A549 (cell line): ENCODE measurements at regions not wholly inside any gene's neighbourhood (a gene's known extent, or its start where the extent isn't known, plus 50 kb on each side); places are given as distances from the start of the nearest gene placed in this dataset.
A peak's percentile ranks its signal among the peaks of the same experiment; 100 is the strongest.

ENCODE experiments used
- ATAC-seq, 2 experiments: fragments of 200-7000 bp in 1 of 2; fragments of >200 bp in 1 of 2; cut with Nextera tagmentation in 1 of 2; cut with Tn5 transposase in 1 of 2; 3 replicates each; pipeline versions ENCODE4 v1.8.0 to v1.9.1; 2018 to 2020; ENCODE audit warnings: mild to moderate bottlenecking in 1 of 2, moderate library complexity in 1 of 2
- CTCF ChIA-PET: fragments of 300-600 bp; sonication (Branson Sonifier 250); formaldehyde crosslinking; extraction: SDS; loops from one replicate; lab custom pipeline; 2021; ENCODE audit warnings: antibody characterized with exemption, inconsistent platforms; lab: Yijun Ruan, JAX
- POLR2A ChIA-PET: fragments of 350-600 bp; formaldehyde crosslinking; extraction: SDS; loops from one replicate; lab custom pipeline; 2021; ENCODE audit warnings: antibody characterized with exemption, inconsistent platforms; lab: Yijun Ruan, JAX
- DNase-seq, 2 experiments: peaks; one replicate each; pipeline versions ENCODE4 v3.0.0 to v3.0.0-alpha.2; 2011 to 2016; ENCODE audit warnings: low read depth in 1 of 2, low spot score in 1 of 2
- FAIRE-seq: peaks from 2 replicates; lab custom pipeline; 2011; peaks lifted over from hg19 to GRCh38; lab: Jason Lieb, UNC
- H3K27ac ChIP-seq, 2 experiments: fragments of >200 bp; sonication (Bioruptor Twin); formaldehyde crosslinking; 3 replicates each; pipeline ENCODE4 v1.5.1; 2016 to 2017
- H3K4me1 ChIP-seq: fragments of >200 bp; sonication (Bioruptor Twin); formaldehyde crosslinking; 3 replicates; pipeline ENCODE4 v1.6.1; 2016
- H3K4me2 ChIP-seq: fragments of >200 bp; sonication (Bioruptor Twin); formaldehyde crosslinking; 3 replicates; pipeline ENCODE4 v1.6.1; 2016
- H3K4me3 ChIP-seq: fragments of >200 bp; sonication (Bioruptor Twin); formaldehyde crosslinking; 3 replicates; pipeline ENCODE4 v1.5.1; 2016
- H3K9me3 ChIP-seq: fragments of >200 bp; sonication (Bioruptor Twin); formaldehyde crosslinking; 3 replicates; pipeline ENCODE4 v1.6.1; 2016
- CBX2 ChIP-seq: fragments of 200-600 bp; sonication (generic); IDR thresholded peaks from 2 replicates; pipeline ENCODE4 v1.6.1; 2016; ENCODE audit warnings: low read depth, mild to moderate bottlenecking, borderline replicate concordance
- CEBPB ChIP-seq, 2 experiments: fragments of >200 bp in 1 of 2; sonication (Bioruptor Twin) in 1 of 2; formaldehyde crosslinking in 1 of 2; IDR thresholded peaks; 2 replicates each; pipeline ENCODE4 v1.6.1; 2012 to 2016
- CHD4 ChIP-seq: fragments of 200-600 bp; sonication (generic); IDR thresholded peaks from 2 replicates; pipeline ENCODE4 v1.6.1; 2016; ENCODE audit warnings: antibody characterized with exemption, mild to moderate bottlenecking, borderline replicate concordance
- FOSL2 ChIP-seq, 2 experiments: fragments of 450-650 bp in 1 of 2; fragments of >200 bp in 1 of 2; sonication (Bioruptor Twin) in 1 of 2; formaldehyde crosslinking; IDR thresholded peaks; 2 replicates each; pipeline versions ENCODE4 v1.5.0 to v1.6.1; 2016 to 2020; ENCODE audit warnings: mild to moderate bottlenecking in 1 of 2, moderate library complexity in 1 of 2
- FOXS1 ChIP-seq: fragments of 250-450 bp; sonication (Bioruptor Pico); IDR thresholded peaks from 2 replicates; pipeline ENCODE4 v1.5.0; 2020; ENCODE audit warnings: mild to moderate bottlenecking, moderate library complexity
- GATA3 ChIP-seq: IDR thresholded peaks from 2 replicates; pipeline ENCODE4 v1.6.1; 2012; ENCODE audit warnings: borderline replicate concordance
- HDAC2 ChIP-seq: fragments of 200-600 bp; sonication (generic); IDR thresholded peaks from 2 replicates; pipeline ENCODE4 v1.6.1; 2016
- KDM1A ChIP-seq: fragments of 200-600 bp; sonication (generic); IDR thresholded peaks from 2 replicates; pipeline ENCODE4 v1.6.1; 2016; ENCODE audit warnings: low read depth, mild to moderate bottlenecking
- KDM5A ChIP-seq: fragments of 200-600 bp; sonication (generic); IDR thresholded peaks from 2 replicates; pipeline ENCODE4 v1.6.1; 2016; ENCODE audit warnings: antibody characterized with exemption, mild to moderate bottlenecking
- MAFK ChIP-seq: fragments of 450-650 bp; IDR thresholded peaks from 2 replicates; pipeline ENCODE4 v1.6.1; 2014; ENCODE audit not compliant: partially characterized antibody
- MYC ChIP-seq: IDR thresholded peaks from 2 replicates; pipeline ENCODE4 v1.6.1; 2012; ENCODE audit warnings: mild to moderate bottlenecking, inconsistent platforms, low read length, improper control_type of control experiment, borderline replicate concordance
- NFE2L2 ChIP-seq: fragments of 150-350 bp; conservative IDR thresholded peaks from 2 replicates; pipeline ENCODE4 v1.6.1; 2014; ENCODE audit warnings: low read length
- RAD21 ChIP-seq, 2 experiments: fragments of >200 bp in 1 of 2; sonication (Bioruptor Twin) in 1 of 2; formaldehyde crosslinking in 1 of 2; IDR thresholded peaks in 1 of 2; conservative IDR thresholded peaks in 1 of 2; 2 replicates in 1 of 2; 3 replicates in 1 of 2; pipeline ENCODE4 v1.6.1; 2012 to 2018; ENCODE audit warnings: inconsistent platforms in 1 of 2
- RARB ChIP-seq: fragments of 250-450 bp; sonication (Bioruptor Pico); IDR thresholded peaks from 2 replicates; pipeline ENCODE4 v1.8.0; 2021; ENCODE audit warnings: mild to moderate bottlenecking, moderate library complexity
- SMC3 ChIP-seq: fragments of >200 bp; sonication (Bioruptor Twin); formaldehyde crosslinking; IDR thresholded peaks from 3 replicates; pipeline ENCODE4 v1.6.1; 2018; ENCODE audit warnings: inconsistent platforms
- SREBF2 ChIP-seq: fragments of 450-650 bp; IDR thresholded peaks from 2 replicates; pipeline ENCODE4 v1.6.1; 2014; ENCODE audit warnings: mild to moderate bottlenecking, moderate library complexity
- TFCP2L1 ChIP-seq: fragments of 250-450 bp; sonication (Bioruptor Pico); IDR thresholded peaks from 2 replicates; pipeline ENCODE4 v1.5.0; 2021; ENCODE audit warnings: mild to moderate bottlenecking
- TP53 ChIP-seq: fragments of 250-450 bp; sonication (Bioruptor Pico); IDR thresholded peaks from 2 replicates; pipeline ENCODE4 v1.5.0; 2021; ENCODE audit warnings: mild to moderate bottlenecking, moderate library complexity
- ZC3H11A ChIP-seq: fragments of 450-650 bp; IDR thresholded peaks from 2 replicates; pipeline ENCODE4 v1.6.1; 2014; ENCODE audit warnings: antibody characterized with exemption, mild to moderate bottlenecking
- ZFP36 ChIP-seq: fragments of 450-650 bp; IDR thresholded peaks from 2 replicates; pipeline ENCODE4 v1.6.1; 2014; ENCODE audit warnings: borderline replicate concordance; ENCODE audit not compliant: partially characterized antibody
- whole genome bisulfite sequencing: methylation state at CpG from one replicate; pipeline ENCODE4 v1.1.6; 2017; ENCODE audit errors: missing lambda C conversion rate; 5-methylcytosine and 5-hydroxymethylcytosine counted together
- TF ChIP-seq, protein P1 (sequence below): IDR thresholded peaks from 2 replicates; pipeline ENCODE4 v1.6.1; 2012; ENCODE audit warnings: low read depth, borderline replicate concordance
- TF ChIP-seq, protein P2 (sequence below): fragments of >200 bp; sonication (Bioruptor Twin); formaldehyde crosslinking; IDR thresholded peaks from 2 replicates; pipeline ENCODE4 v1.6.1; 2016
- TF ChIP-seq, protein P3 (sequence below): fragments of 250-450 bp; sonication (Bioruptor Pico); IDR thresholded peaks from 2 replicates; pipeline ENCODE4 v1.5.0; 2021; ENCODE audit warnings: mild to moderate bottlenecking, moderate library complexity, borderline replicate concordance

DNA sequence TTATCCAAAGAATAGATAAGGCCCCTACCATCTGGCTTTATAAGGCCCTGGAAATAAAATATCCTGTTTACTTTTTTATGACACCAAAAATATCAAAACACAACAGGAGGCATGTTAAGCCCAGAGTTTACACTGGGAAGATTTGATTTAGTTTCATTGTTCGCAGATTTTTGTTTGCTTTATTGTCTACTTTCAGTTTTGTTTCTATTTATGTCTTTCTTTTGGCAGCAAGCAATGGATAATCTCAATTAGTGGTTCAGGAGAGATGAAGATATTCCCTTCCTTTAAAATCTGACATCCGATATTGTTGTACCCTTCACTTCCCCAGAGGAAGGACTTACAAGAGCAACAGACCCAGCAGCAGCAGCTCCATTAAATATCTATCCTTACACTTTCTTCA lies 249.4 kb upstream of the ARPP21 start:
- POLR2A ChIA-PET: no interaction called here
- FAIRE-seq: no peak

DNA sequence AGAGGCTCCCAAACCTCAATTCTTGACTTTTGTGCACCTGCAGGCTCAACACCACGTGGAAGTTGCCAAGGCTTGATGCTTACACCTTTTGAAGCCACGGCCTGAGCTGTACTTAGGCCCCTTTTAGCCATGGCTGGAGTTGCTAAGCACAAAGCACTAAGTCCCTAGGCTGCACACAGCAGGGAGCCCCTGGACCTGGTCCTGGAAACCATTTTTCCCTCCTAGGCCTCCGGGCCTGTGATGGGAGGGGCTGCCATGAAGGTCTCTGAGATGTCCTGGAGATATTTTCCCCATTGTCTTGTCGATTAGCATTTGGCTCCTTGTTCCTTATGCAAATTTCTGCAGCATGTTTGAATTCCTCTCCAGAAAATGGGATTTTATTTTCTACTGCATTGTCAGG lies 247.1 kb upstream of the ARPP21 start:
- TF ChIP-seq KDM5A: no peak
- TF ChIP-seq, protein P1, sequence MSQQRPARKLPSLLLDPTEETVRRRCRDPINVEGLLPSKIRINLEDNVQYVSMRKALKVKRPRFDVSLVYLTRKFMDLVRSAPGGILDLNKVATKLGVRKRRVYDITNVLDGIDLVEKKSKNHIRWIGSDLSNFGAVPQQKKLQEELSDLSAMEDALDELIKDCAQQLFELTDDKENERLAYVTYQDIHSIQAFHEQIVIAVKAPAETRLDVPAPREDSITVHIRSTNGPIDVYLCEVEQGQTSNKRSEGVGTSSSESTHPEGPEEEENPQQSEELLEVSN: no peak
- TF ChIP-seq FOSL2 (IDR thresholded peaks at IDR 0.05): no peak
- TF ChIP-seq FOSL2 (CRISPR knock-in tag; IDR thresholded peaks at IDR 0.05): no peak
- TF ChIP-seq, protein P2, sequence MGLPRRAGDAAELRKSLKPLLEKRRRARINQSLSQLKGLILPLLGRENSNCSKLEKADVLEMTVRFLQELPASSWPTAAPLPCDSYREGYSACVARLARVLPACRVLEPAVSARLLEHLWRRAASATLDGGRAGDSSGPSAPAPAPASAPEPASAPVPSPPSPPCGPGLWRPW: no peak
- no peak for TF ChIP-seq CEBPB (IDR thresholded peaks at IDR 0.05)
- peak; percentile 69 for TF ChIP-seq ZFP36
- no peak for TF ChIP-seq MAFK
- CTCF ChIA-PET: no interaction called here
- no peak for FAIRE-seq
- Histone ChIP-seq H3K4me3 (no peak overlapping the region), H3K9me3 (peaks cover 6% of the 10 kb centered on the region; the same call in 2 of the 3 replicates), H3K4me1 (no peaks in the 10 kb centered on the region), H3K27ac (no peak overlapping the region), H3K4me2 (no peak overlapping the region)
- 0% methylated on average over 4 of the region's 4 CpGs for WGBS
- POLR2A ChIA-PET: no interaction called here
- no peak for DNase-seq
- ATAC-seq: no peak

More for the DNA sequence above, 249.4 kb upstream of the ARPP21 start:
- Histone ChIP-seq H3K4me1 (no peaks in the 10 kb centered on the region), H3K27ac (no peak overlapping the region), H3K9me3 (peaks cover 6% of the 10 kb centered on the region; the same call in 2 of the 3 replicates), H3K4me3 (no peak overlapping the region), H3K4me2 (no peak overlapping the region)
- no peak for DNase-seq
- TF ChIP-seq KDM5A: no peak
- TF ChIP-seq SMC3: no peak
- no peak for TF ChIP-seq CBX2
- TF ChIP-seq MYC: no peak
- TF ChIP-seq CHD4: no peak
- TF ChIP-seq GATA3: no peak
- no peak for TF ChIP-seq FOSL2 (IDR thresholded peaks at IDR 0.05)
- TF ChIP-seq FOSL2 (CRISPR knock-in tag; IDR thresholded peaks at IDR 0.05): no peak
- no peak for TF ChIP-seq SREBF2
- TF ChIP-seq ZC3H11A: no peak
- TF ChIP-seq FOXS1 (CRISPR knock-in tag): no peak
- no peak for TF ChIP-seq RARB (CRISPR knock-in tag)
- TF ChIP-seq, protein P2: no peak
- TF ChIP-seq, protein P3, sequence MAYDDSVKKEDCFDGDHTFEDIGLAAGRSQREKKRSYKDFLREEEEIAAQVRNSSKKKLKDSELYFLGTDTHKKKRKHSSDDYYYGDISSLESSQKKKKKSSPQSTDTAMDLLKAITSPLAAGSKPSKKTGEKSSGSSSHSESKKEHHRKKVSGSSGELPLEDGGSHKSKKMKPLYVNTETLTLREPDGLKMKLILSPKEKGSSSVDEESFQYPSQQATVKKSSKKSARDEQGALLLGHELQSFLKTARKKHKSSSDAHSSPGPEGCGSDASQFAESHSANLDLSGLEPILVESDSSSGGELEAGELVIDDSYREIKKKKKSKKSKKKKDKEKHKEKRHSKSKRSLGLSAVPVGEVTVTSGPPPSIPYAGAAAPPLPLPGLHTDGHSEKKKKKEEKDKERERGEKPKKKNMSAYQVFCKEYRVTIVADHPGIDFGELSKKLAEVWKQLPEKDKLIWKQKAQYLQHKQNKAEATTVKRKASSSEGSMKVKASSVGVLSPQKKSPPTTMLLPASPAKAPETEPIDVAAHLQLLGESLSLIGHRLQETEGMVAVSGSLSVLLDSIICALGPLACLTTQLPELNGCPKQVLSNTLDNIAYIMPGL (CRISPR knock-in tag): no peak
- no peak for TF ChIP-seq RAD21 (conservative IDR thresholded peaks at IDR 0.05 in 1 of 2, IDR thresholded peaks at IDR 0.05 in 1 of 2)
- TF ChIP-seq HDAC2: no peak
- no peak for TF ChIP-seq NFE2L2
- no peak for TF ChIP-seq KDM1A
- no peak for TF ChIP-seq TFCP2L1 (CRISPR knock-in tag)
- TF ChIP-seq TP53: no peak
- CTCF ChIA-PET: no interaction called here
- 17% methylated on average over 2 of the region's 2 CpGs for WGBS
- ATAC-seq: no peak
